Hypothalamus (tissue), 51 donors: ENCODE measurements at regions not wholly inside any gene's neighbourhood (a gene's known extent, or its start where the extent isn't known, plus 50 kb on each side); places are given as distances from the start of the nearest gene placed in this dataset.

Source experiments
- DNase-seq, 51 donors: peaks; one replicate each; lab custom pipeline; 2025; lab: John Stamatoyannopoulos, UW

DNA sequence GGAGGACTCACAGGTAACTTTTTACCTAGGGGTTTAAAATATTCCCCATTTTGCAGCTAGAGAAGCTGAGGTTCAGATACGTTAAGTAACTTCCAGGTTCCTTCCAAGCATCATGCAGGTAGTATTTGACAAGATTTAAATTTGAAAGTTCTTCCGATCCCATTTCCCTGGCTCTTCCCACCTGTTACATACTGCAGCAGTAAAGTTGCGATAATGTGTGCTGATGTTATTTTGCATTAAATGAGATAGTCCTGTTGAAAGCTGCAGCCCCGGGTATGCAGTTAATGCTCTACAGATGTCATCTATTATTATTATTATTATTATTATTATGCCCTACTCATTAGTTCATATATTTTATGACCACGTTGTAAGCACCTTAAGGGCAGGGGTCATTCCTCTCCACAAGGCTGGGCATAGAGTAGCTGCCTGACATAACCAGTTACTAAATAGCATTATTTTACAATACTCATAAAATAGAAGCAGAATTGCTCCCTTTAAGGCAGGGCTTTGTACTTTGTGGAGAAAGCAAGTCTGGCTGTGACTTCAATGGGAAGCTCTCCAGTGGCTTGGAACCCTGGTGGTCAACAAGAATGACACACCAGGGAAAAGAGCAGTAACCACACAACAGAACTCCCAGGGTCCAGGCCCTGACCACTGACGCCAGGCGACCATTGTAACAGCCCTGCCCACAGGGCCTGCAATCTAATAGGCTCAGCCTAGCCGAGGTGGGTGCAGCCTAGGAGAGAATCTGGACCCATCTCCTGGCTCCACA is 90.8 kb upstream of the CALM2 start:
- peak in 2 of 51 donors; percentile 2 to 22 for DNase-seq

DNA sequence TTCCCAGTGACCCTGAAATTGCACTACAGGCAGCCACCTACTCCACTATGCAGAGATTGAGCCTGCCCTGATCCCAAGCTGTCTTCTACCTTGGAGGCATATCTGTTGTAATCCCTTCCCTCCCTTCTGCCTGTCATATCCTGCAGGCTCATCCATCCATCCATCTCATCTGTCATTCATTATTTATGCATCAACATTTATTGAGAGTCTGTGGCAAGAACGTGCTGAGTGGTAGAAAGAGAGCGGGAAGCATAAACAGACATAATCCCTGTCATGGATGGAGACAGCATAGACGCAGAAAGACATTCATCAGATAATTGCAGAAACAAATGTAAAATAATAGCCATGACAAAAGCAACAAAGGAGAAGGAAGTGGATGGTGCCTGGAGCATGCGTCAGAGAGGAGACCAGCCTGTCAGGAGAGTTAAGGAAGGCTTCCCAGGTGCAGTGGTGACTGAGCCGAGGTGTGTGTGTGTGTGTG is 89.5 kb upstream of the CALM2 start:
- no peak for DNase-seq

DNA sequence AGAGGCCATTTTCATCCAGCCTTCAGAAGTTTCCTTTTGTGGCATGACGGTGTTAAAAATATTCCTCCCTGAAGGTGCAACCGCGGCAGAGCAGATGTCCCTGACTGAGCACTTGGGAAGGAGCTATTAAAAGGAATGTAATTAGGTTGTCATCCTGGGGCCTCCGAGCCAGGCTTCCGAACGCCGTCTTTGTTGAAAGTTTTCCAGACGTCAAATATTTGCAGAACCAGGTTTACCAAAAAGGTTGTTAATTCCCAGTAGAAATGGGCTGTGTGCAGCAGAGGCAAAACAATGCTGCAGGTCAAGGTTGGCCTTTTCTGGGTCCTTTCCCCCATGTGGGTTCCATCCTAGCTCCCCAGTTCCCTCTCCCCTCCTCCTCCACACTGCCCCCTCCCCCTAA is 88.8 kb upstream of the CALM2 start:
- DNase-seq = peak in 1 of 51 donors; percentile 14

DNA sequence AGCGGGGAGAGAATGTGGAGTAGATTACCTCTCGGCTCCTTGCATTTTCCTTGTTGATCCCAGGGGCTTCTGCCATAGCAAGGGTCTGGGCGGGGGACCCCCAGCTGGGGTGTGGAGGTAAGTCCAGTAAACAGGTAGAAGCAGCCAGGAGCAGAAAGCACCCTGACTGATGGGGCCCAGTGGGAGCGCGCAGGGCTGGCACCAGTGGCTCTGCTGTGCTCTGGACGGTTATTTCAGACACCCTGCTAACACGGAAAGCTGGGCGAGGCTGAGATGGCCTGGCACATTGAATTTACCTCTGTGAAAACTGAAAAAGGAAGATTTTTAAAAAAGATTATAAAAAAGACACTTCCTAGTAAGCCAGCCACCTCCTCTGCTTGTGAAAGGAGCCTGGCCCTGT is 88.4 kb upstream of the CALM2 start:
- no peak for DNase-seq

DNA sequence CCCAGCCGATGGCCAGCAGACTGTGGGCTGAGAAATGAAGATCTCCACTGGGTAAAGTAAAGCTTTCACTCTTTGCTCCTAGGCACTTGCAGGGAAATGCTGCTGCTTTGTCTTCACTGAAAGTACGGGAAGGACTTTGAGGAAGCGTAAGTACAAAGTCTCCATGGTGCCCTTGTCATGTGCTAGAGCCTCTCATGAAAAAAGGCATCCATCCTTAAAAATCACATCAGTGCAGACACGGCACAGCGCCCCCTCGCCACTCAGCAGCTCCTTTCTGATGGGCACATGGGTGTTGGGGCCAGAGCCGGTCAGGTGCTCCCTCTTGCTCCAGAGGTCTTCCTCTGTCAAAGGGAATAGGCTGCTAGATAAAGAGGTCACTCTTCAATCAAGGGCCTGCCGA is 87.8 kb upstream of the CALM2 start:
- peak in 28 of 51 donors; percentile 7 to 66 (median 30) for DNase-seq

DNA sequence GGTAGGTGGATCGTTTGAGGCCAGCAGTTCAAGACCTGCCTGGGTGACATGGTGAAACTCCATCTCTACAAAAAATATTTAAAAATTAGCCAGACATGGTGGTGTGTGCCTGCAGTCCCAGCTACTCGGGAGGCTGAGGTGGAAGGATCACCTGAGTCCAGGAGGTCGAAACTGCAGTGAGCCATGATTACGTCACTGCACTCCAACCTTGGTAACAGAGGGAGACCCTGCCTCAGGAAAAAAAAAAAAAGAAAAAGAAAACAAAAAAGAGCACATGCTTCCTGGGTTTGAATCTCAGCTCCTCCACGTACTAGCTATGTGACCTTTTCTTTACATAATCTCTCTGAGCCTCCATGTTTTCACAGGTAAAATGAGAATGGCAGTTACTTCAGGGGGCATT is 86.3 kb upstream of the CALM2 start:
- no peak for DNase-seq

DNA sequence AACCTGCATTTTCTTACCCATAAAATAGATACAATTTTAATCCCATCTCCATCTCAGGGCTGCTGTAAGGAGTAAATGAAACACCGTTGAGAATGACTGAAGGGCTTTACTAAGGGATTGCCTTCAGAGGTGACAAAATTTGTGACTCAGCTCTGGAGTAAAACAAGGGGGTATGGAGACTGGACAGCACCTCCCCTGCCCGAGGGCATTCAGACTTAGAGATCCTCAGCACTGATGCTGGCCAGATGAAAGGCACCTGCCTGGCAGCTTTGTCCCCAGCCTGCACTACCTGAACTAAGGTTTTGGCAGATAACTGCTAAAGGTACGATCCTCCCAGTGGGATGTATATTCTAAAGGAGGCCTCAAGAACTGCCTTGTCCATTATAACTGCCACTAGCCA is 84.7 kb upstream of the CALM2 start:
- DNase-seq = no peak

DNA sequence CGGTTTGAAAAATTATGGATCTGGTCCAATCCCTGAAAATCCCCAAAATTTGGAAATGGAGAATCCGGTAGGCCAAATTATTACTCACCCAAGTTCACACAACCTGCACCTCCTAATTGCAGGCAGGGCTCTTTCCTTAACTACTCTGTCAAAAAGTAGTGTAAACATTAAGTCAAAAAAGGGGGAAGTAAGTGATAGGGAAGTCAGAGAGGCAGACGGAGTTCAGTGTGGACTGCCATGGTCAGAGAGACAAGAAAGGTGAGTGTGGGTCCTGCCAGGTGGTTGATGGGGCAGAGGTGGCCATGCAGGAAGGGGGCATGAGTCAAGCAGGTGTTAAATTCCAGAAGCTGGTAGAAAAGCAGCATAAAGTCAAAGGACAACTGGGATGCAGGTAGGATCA is 83.5 kb upstream of the CALM2 start:
- DNase-seq = no peak

DNA sequence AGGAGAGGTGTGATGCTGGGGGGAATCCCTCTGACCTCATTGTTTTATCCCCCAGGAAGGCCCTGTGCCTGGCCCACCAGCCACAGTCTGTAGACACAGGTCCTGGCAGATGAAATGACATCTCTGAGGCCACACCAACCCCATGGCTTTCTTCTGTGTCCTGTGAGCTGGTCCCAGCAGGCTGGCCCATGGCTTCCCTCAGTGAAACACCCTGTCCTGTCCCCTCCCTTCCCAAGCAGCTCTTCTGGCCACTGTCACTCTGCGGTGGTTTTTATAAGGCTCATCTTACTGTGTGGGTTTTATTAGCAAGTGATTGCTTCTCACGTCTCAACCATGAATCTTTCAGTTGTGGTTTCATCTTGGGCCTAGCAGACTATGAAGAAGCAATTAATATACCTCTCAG is 81.6 kb upstream of the CALM2 start:
- DNase-seq = no peak

DNA sequence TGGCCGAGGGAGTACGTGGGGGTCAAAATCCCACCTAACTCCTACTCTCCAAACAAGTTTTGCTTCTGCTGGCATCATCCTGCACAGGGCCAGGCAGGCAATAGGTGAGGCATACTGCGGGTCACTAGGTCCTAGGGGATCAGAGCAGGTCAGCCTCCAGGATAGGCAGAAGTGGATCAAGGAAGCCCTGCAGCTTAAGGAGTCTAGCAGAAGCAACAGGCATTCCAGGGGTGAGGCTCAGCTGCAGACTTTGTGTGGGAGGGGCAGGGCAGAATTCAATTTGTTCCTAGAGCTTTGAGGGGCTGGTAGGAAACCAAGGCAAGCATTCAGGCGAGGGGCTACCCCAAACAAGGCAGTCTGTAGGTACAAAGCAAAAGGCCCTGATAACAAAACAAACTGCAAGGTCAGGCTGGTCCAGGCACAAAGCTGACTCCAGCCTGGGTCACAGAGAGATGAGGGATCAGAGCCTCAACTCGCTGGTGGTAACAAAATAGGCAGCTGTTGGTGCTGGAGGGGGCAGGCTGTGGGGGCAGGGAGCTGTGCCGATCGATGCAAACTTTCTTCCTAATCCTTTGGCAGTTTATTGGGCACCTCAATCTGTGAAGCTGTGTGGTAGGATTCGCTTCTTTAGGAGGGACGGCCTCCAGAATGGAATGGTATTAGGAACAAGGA is 80.2 kb upstream of the CALM2 start:
- DNase-seq = no peak

DNA sequence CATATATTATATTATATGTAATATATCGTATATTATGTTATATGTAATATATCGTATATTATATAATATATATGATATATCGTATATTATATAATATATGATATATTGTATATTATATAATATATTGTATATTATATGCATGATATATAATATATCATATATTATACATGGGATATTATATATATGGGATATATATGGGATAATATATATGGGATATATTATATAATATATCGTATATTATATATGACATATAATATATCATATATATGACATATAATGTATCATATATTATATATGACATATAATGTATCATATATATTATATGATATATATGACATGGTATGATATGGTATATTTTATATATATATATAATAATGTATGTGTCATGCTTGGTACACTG is 79.5 kb upstream of the CALM2 start:
- DNase-seq = no peak

DNA sequence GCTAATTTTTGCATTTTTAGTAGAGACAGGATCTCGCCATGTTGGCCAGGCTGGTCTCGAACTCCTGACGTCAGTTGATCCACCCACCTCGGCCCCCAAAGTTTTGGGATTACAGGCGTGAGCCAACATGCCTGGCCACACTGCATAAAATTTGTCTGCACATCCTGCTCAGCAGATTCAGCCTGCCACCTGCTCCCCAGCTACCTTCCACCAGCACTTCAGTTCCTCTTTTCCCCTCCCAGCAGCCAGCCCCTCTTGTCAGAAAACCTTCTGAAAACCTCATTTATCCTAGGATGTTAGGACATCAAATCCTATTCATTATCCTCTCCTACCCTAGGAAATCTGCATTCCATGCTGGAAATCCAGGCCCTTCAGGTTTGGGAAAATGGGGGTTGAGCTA is 78.2 kb upstream of the CALM2 start:
- DNase-seq = no peak

DNA sequence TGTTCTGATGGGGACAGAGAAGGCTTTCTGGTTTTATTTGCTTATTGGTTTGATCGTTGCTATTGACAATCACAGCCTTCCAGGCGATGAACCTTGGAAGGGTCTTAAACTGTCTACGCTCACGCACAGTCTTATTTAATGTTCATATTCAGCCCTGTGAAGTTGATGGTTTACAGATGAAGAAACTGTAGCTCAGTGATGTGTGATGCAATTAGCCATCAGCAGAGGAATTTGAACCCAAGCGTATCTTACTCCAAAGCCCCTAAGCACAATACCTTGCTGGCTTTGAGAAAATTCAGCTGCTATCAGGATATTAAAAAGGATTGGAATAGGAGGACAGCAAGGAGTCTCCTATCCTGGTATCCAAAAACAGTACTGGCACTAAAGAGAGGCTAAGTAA is 77.1 kb upstream of the CALM2 start:
- DNase-seq = no peak

DNA sequence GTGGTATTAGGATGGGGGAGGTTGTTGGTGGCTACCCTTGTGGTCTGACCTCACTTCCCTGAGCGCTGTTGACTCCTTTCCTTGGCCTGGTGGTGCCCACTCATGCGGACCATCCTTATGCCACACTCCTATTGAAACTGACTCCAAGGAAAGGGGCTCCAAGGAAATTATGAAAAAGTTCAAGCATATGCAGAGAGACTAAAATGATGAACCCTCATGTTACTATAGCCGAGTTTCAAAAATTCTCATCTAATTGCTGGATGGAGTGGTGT is 75.0 kb upstream of the CALM2 start:
- no peak for DNase-seq

DNA sequence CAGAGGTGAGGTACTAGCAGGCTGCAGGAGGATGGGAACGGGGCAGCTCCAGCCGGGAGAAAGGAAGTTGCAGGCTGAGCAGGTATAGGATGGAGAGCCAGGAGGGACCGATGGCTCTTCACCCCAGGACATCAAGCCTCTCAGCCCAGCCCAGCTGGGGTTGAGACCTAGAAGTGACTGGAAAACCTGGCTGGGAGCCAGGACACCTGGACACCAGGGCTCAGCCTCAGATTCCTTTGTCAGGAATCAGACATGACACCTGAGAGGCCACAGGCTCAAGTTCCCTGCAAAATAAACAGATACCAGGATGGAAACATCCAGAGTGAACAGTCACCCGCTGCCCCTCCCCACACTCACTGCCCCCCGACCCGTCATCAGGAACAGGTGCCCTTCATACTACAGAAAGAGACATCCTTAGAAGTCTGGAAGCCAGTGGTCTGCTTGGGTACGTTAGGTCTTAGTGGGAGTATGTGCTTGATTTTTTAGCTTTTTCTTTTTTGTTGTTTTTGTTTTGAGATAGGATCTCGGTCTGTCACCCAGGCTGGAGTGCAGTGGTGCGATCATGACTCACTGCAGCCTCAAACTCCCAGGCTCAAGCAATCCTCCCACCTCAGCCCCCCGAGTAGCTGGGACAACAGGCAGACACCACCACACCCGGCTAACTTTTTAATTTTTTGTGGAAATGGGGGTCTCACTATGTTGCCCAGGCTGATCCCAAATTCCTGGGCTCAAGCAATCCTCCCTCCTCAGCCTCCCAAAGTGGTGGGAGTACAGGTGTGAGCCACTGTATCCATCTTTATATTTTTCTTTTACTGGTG is 74.5 kb upstream of the CALM2 start:
- DNase-seq = no peak

DNA sequence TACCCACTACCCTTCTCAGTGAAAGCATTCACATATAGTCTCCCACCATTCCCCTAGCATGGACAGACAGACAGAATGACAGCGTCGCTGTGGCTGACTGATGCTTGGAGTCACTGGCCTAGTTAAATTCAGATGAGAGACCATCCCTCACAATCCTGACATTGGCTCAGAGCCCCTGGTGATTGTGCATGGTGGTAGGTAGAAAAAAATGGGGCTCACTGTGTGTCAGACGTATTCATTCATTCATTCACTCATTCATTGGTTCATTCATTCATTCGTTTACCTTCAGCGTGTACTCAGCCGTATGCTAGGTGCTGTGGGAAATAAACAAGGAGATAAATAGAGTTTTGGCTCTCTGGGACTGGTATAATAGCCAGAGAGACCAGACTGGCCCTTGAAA is 73.6 kb upstream of the CALM2 start:
- DNase-seq = no peak

DNA sequence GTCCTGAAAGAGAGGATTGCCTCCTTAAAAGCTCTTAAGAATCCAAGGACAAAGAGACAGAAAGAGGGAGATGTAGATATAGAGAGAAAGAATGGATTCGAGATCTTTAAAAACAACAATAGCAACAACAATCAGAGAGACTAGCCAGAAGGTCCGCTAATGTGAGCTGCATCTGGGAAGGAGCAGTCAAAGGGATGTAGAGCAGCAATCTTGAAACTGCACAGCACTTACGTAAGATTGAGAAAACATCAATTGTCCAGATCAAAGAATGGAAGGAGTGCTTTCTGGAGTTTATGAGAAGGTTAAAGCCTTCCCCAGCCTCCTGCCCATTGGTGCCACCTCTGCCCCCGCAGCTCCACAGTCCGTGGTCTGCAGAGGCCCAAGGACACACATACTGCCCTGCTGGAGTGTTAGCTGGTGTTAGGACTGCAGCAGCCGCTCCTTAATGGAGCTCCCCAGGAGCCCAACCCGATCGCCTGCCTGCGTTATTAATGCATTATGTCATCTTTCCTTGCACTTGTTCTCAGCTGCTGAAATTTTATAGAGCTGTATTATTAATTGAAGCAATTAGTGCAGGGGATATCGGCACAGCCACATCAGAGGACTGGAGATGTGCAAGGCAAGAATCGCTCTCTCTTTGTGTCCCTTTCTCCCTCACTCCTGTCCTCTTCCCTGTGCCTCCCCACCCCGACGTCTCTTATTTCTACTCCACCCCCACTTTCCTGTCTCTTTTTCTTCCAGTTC is 73.0 kb upstream of the CALM2 start:
- no peak for DNase-seq

DNA sequence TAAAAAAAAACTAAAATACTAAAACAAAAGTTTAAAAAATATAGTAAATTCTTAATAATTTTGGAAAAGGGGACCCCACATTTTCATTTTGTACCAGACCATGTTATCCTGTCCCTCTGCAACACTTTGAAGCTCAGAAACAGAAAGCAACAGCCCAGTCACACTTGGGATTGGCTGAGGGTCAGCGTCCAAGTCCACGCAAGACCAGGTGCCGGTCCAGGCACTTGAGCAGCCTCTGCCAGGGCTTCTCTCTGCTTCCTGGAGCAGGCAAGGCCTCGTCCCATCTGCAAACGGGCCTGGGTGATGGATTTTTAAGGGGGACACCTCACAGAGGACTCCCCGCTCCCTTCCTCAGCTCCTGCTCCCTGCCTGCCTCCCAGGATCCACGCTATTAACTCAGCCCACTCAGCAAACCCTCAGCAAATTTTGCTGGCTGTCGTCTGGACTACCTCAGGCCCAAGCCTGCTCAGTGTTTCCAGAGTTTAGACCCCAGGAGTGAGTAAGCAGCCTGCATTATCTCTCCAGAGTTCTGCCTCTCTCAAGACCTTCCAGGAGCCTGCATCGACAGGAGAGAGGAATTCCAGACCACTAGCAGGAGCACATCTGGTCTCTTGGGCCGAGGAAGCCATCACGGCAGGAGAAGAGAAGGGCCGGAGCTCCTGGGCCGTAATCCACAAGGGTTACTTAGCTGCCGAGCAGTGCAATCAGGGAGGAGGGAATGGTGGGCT is 67.4 kb upstream of the CALM2 start:
- DNase-seq = no peak

DNA sequence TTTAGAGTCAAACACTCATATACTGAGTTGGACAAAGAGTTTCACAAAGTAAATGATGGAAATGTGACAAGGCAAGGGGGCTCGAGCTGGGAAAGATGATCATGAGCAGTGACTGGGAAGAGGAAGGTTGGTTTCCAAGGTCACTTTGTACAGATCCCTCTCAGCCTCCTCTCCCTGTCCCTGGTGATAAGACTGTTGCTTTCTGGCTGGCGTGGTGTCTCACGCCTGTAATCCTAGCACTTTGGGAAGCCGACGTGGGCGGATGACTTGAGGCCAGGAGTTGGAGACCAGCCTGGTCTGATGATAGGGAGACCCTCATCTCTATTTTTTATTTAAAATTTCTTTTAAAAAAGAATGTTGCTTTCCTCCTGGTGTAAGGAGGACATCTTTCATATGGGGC is 65.4 kb upstream of the CALM2 start:
- no peak for DNase-seq
